ENCODE measurements at regions not wholly inside any gene's neighbourhood (a gene's known extent, or its start where the extent isn't known, plus 50 kb on each side); places are given as distances from the start of the nearest gene placed in this dataset.
"Not testable (repeated sequence)": the region's sequence is repeated elsewhere in the genome, so short reads cannot be mapped to it uniquely, and the experiment has no call there.

- Mint-ChIP-seq H3K36me3 (ENCODE audit: low read depth) (no peaks in the 10 kb centered on the region), H3K27me3 (ENCODE audit: low read depth) (no peaks in the 10 kb centered on the region), H3K4me3 (no peak overlapping the region), H3K27ac (no peak overlapping the region), H3K9me3 (ENCODE audit: insufficient read depth) (peaks cover 6% of the 10 kb centered on the region), H3K4me1 (ENCODE audit: low read depth) (no peaks in the 10 kb centered on the region)
- DNase-seq (no peak), ATAC-seq (no peak)
- POLR2A ChIA-PET = no interaction called here
- CTCF ChIA-PET = no interaction called here
These were observed 602.7 kb upstream of the PCDH7 start for GRCh38 chr4:30117433-30117832.

DNA sequence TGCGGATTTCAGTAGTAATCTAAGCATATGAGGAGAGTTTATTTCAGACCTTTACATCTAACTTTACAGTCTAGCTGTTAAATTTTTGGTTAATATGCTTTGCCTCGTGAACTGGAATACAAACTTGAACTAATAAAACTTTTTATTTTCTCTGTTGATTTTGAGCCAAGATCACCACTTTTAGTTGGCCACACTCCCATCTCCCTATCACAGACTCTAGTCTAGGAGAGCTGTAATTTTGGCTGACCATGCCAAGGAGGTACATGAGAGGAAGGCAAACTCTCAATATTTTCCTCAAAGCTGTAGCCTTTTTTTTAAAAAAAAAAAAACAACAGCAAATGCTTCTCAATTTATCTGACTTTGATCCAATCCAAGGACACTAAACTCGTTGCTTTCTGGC is 597.5 kb upstream of the PCDH7 start:
- Mint-ChIP-seq H3K27ac (no peak overlapping the region), H3K36me3 (ENCODE audit: low read depth) (no peaks in the 10 kb centered on the region), H3K9me3 (ENCODE audit: insufficient read depth) (peaks cover 6% of the 10 kb centered on the region), H3K4me3 (no peak overlapping the region), H3K27me3 (ENCODE audit: low read depth) (no peaks in the 10 kb centered on the region), H3K4me1 (ENCODE audit: low read depth) (no peaks in the 10 kb centered on the region)
- ATAC-seq (no peak), DNase-seq (no peak)
- CTCF ChIA-PET = no interaction called here
- POLR2A ChIA-PET = no interaction called here

GRCh38 chr4:30124621-30125020 is 595.5 kb upstream of the PCDH7 start:
- H3K4me3 Mint-ChIP-seq; H3K36me3 Mint-ChIP-seq (ENCODE audit: low read depth); CTCF ChIA-PET; H3K27me3 Mint-ChIP-seq (ENCODE audit: low read depth); H3K9me3 Mint-ChIP-seq (ENCODE audit: insufficient read depth); H3K4me1 Mint-ChIP-seq (ENCODE audit: low read depth); ATAC-seq; POLR2A ChIA-PET; DNase-seq; H3K27ac Mint-ChIP-seq: not testable (repeated sequence)

DNA sequence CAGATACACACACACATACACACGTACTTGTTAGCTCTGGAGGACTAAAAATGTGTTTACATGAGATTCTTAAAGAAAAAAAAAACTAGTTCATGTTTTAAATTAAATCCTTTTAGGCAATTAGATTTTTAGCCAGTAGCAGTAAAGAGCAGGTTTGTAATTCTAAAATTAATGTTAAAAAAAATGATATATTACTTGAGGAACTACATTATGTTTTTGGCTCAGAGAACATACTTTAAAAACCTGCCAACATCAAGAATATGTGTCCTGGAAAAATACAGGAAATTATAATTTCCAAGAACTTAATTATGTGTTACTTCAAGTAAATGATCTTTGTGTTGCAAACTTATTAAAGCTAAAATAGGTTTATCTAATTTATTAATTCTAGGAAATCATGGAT is 594.3 kb upstream of the PCDH7 start:
- H3K4me1 Mint-ChIP-seq (ENCODE audit: low read depth) = no peaks in the 10 kb centered on the region
- DNase-seq (no peak), ATAC-seq (no peak)
- H3K27me3 Mint-ChIP-seq (ENCODE audit: low read depth) = no peaks in the 10 kb centered on the region
- H3K27ac Mint-ChIP-seq = no peak overlapping the region
- no peaks in the 10 kb centered on the region for H3K36me3 Mint-ChIP-seq (ENCODE audit: low read depth)
- no peaks in the 10 kb centered on the region for H3K9me3 Mint-ChIP-seq (ENCODE audit: insufficient read depth)
- POLR2A ChIA-PET = no interaction called here
- no peak overlapping the region for H3K4me3 Mint-ChIP-seq
- CTCF ChIA-PET = no interaction called here

DNA sequence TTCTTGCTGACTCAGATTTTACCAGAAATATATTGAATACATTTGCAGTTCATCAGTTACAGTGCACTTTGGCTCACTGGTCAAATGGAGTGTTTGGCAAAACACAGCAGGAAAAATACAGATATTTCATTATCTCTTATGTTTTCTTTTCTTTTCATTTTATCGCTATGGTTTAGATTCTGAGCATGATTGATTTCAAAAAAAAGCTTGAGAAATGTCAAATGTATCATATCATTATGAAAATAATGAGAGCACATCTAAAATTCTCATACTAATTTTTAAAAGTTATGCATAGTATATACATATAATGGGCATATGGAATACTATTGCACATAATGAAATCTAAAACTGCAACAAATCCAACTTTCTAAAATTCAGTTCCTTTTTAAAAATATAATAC is 593.8 kb upstream of the PCDH7 start:
- ATAC-seq = no peak
- POLR2A ChIA-PET = no interaction called here
- no peaks in the 10 kb centered on the region for H3K27me3 Mint-ChIP-seq (ENCODE audit: low read depth)
- no peak overlapping the region for H3K4me3 Mint-ChIP-seq
- CTCF ChIA-PET = no interaction called here
- no peak overlapping the region for H3K27ac Mint-ChIP-seq
- no peaks in the 10 kb centered on the region for H3K36me3 Mint-ChIP-seq (ENCODE audit: low read depth)
- no peaks in the 10 kb centered on the region for H3K4me1 Mint-ChIP-seq (ENCODE audit: low read depth)
- DNase-seq = no peak
- no peaks in the 10 kb centered on the region for H3K9me3 Mint-ChIP-seq (ENCODE audit: insufficient read depth)

- POLR2A ChIA-PET; CTCF ChIA-PET; H3K27me3 Mint-ChIP-seq (ENCODE audit: low read depth): not testable (repeated sequence)
These were observed 571.3 kb upstream of the PCDH7 start for GRCh38 chr4:30148828-30149227.

DNA sequence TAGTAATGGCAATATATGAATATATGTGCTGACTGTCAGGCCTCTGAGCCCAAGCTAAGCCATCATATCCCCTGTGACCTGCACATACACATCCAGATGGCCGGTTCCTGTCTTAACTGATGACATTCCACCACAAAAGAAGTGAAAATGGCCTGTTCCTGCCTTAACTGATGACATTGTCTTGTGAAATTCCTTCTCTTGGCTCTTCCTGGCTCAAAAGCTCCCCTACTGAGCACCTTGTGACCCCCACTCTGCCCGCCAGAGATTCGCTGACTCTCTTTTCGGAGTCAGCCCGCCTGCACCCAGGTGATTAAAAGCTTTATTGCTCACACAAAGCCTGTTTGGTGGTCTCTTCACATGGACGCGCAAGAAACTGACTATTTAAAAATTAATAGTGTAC is 570.6 kb upstream of the PCDH7 start:
- H3K9me3 Mint-ChIP-seq (ENCODE audit: insufficient read depth) = peaks cover 11% of the 10 kb centered on the region
- H3K4me1 Mint-ChIP-seq (ENCODE audit: low read depth); H3K27ac Mint-ChIP-seq; H3K27me3 Mint-ChIP-seq (ENCODE audit: low read depth); H3K36me3 Mint-ChIP-seq (ENCODE audit: low read depth); ATAC-seq; DNase-seq; H3K4me3 Mint-ChIP-seq; POLR2A ChIA-PET; CTCF ChIA-PET: not testable (repeated sequence)

More at GRCh38 chr4:30148828-30149227, 571.3 kb upstream of the PCDH7 start:
- H3K4me1 Mint-ChIP-seq (ENCODE audit: low read depth); H3K27ac Mint-ChIP-seq; ATAC-seq; DNase-seq; H3K36me3 Mint-ChIP-seq (ENCODE audit: low read depth); H3K4me3 Mint-ChIP-seq: not testable (repeated sequence)
- H3K9me3 Mint-ChIP-seq (ENCODE audit: insufficient read depth) = peaks cover 12% of the 10 kb centered on the region

GRCh38 chr4:30153427-30153826 is 566.7 kb upstream of the PCDH7 start:
- H3K9me3 Mint-ChIP-seq (ENCODE audit: insufficient read depth) = peaks cover 7% of the 10 kb centered on the region
- no peaks in the 10 kb centered on the region for H3K36me3 Mint-ChIP-seq (ENCODE audit: low read depth)
- ATAC-seq (no peak), DNase-seq (no peak)
- H3K27me3 Mint-ChIP-seq (ENCODE audit: low read depth) = no peaks in the 10 kb centered on the region
- no peak overlapping the region for H3K27ac Mint-ChIP-seq
- H3K4me1 Mint-ChIP-seq (ENCODE audit: low read depth) = no peaks in the 10 kb centered on the region
- ChIA-PET CTCF (no interaction called here), POLR2A (no interaction called here)
- H3K4me3 Mint-ChIP-seq = no peak overlapping the region

DNA sequence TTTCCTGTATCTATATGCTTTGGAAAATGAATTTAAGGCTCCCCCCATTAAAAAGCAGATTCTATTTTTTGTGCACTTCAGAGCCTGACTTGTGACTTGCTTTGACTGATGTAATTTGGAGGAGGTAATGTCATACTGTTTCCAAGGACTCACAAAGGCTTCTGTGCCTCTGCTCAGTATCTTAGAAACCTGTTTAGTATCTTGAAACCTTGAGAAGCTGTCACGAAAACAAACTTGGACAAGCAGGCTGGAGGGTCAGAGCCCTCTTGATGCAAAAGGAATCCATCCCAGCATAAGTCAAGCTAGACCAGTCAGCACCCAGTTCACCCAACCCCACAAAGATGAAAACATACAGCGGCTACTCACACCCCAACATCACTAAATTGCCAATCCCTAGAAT is 560.0 kb upstream of the PCDH7 start:
- Mint-ChIP-seq H3K4me1 (ENCODE audit: low read depth) (no peaks in the 10 kb centered on the region), H3K27me3 (ENCODE audit: low read depth) (no peaks in the 10 kb centered on the region), H3K36me3 (ENCODE audit: low read depth) (no peaks in the 10 kb centered on the region), H3K4me3 (no peak overlapping the region), H3K9me3 (ENCODE audit: insufficient read depth) (no peaks in the 10 kb centered on the region), H3K27ac (no peak overlapping the region)
- ATAC-seq (no peak), DNase-seq (no peak)
- POLR2A ChIA-PET = no interaction called here
- CTCF ChIA-PET = no interaction called here

DNA sequence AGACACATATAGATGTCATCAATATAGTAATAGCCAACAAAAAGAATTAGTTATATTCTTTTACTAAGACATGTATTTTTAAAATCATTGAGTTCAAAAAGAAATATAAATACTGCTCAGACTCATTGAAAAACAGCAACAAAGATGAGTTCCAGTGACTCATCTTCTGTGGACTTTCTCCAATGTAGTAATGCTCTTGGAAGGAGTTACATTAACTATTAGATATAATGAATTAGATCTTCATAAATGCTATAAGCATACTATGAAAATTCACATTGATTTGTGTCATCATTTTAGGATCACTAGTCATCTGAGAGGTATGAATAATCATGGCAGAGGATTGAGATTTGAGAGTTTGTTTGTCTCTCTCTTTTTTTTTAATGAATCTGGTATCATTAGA is 547.8 kb upstream of the PCDH7 start:
- DNase-seq (no peak), ATAC-seq (no peak)
- H3K27me3 Mint-ChIP-seq (ENCODE audit: low read depth) = no peaks in the 10 kb centered on the region
- H3K9me3 Mint-ChIP-seq (ENCODE audit: insufficient read depth) = peaks cover 7% of the 10 kb centered on the region
- ChIA-PET CTCF (no interaction called here), POLR2A (no interaction called here)
- no peaks in the 10 kb centered on the region for H3K4me1 Mint-ChIP-seq (ENCODE audit: low read depth)
- no peak overlapping the region for H3K4me3 Mint-ChIP-seq
- H3K36me3 Mint-ChIP-seq (ENCODE audit: low read depth) = no peaks in the 10 kb centered on the region
- H3K27ac Mint-ChIP-seq = no peak overlapping the region

- H3K4me3 Mint-ChIP-seq = no peak overlapping the region
- H3K27me3 Mint-ChIP-seq (ENCODE audit: low read depth) = no peaks in the 10 kb centered on the region
- H3K4me1 Mint-ChIP-seq (ENCODE audit: low read depth) = no peaks in the 10 kb centered on the region
- peaks cover 23% of the 10 kb centered on the region for H3K9me3 Mint-ChIP-seq (ENCODE audit: insufficient read depth)
- H3K36me3 Mint-ChIP-seq (ENCODE audit: low read depth) = no peaks in the 10 kb centered on the region
- ATAC-seq (no peak), DNase-seq (no peak)
- H3K27ac Mint-ChIP-seq = no peak overlapping the region
- CTCF ChIA-PET = no interaction called here
- POLR2A ChIA-PET = no interaction called here
These were observed 538.7 kb upstream of the PCDH7 start for GRCh38 chr4:30181512-30181911.

GRCh38 chr4:30181918-30182317 is 538.3 kb upstream of the PCDH7 start:
- Mint-ChIP-seq H3K27me3 (ENCODE audit: low read depth) (no peaks in the 10 kb centered on the region), H3K4me1 (ENCODE audit: low read depth) (no peaks in the 10 kb centered on the region), H3K36me3 (ENCODE audit: low read depth) (no peaks in the 10 kb centered on the region), H3K4me3 (no peak overlapping the region), H3K27ac (no peak overlapping the region), H3K9me3 (ENCODE audit: insufficient read depth) (peaks cover 23% of the 10 kb centered on the region)
- CTCF ChIA-PET = no interaction called here
- no peak for DNase-seq
- ATAC-seq = no peak
- POLR2A ChIA-PET = no interaction called here

GRCh38 chr4:30182786-30183185 is 537.4 kb upstream of the PCDH7 start:
- Mint-ChIP-seq H3K36me3 (ENCODE audit: low read depth) (no peaks in the 10 kb centered on the region), H3K4me3 (no peak overlapping the region), H3K4me1 (ENCODE audit: low read depth) (no peaks in the 10 kb centered on the region), H3K27ac (no peak overlapping the region), H3K27me3 (ENCODE audit: low read depth) (no peaks in the 10 kb centered on the region), H3K9me3 (ENCODE audit: insufficient read depth) (peaks cover 23% of the 10 kb centered on the region)
- DNase-seq (no peak), ATAC-seq (no peak)
- ChIA-PET POLR2A (no interaction called here), CTCF (no interaction called here)

GRCh38 chr4:30191902-30192301 is 528.3 kb upstream of the PCDH7 start:
- Mint-ChIP-seq H3K9me3 (ENCODE audit: insufficient read depth) (peaks cover 22% of the 10 kb centered on the region), H3K4me1 (ENCODE audit: low read depth) (no peaks in the 10 kb centered on the region), H3K27ac (no peak overlapping the region), H3K4me3 (no peak overlapping the region), H3K36me3 (ENCODE audit: low read depth) (no peaks in the 10 kb centered on the region), H3K27me3 (ENCODE audit: low read depth) (no peaks in the 10 kb centered on the region)
- DNase-seq (no peak), ATAC-seq (no peak)
- POLR2A ChIA-PET = no interaction called here
- CTCF ChIA-PET = no interaction called here
